A549 (cell line): ENCODE measurements at regions not wholly inside any gene's neighbourhood (a gene's known extent, or its start where the extent isn't known, plus 50 kb on each side); places are given as distances from the start of the nearest gene placed in this dataset.

Source experiments
- ATAC-seq, 2 experiments: fragments of 200-7000 bp in 1 of 2; fragments of >200 bp in 1 of 2; cut with Nextera tagmentation in 1 of 2; cut with Tn5 transposase in 1 of 2; 3 replicates each; pipeline versions ENCODE4 v1.8.0 to v1.9.1; 2018 to 2020; ENCODE audit warnings: mild to moderate bottlenecking in 1 of 2, moderate library complexity in 1 of 2
- CTCF ChIA-PET: fragments of 300-600 bp; sonication (Branson Sonifier 250); formaldehyde crosslinking; extraction: SDS; loops from one replicate; lab custom pipeline; 2021; ENCODE audit warnings: antibody characterized with exemption, inconsistent platforms; lab: Yijun Ruan, JAX
- POLR2A ChIA-PET: fragments of 350-600 bp; formaldehyde crosslinking; extraction: SDS; loops from one replicate; lab custom pipeline; 2021; ENCODE audit warnings: antibody characterized with exemption, inconsistent platforms; lab: Yijun Ruan, JAX
- DNase-seq, 2 experiments: peaks; one replicate each; pipeline versions ENCODE4 v3.0.0 to v3.0.0-alpha.2; 2011 to 2016; ENCODE audit warnings: low read depth in 1 of 2, low spot score in 1 of 2
- FAIRE-seq: peaks from 2 replicates; lab custom pipeline; 2011; peaks lifted over from hg19 to GRCh38; lab: Jason Lieb, UNC
- H3K27ac ChIP-seq, 2 experiments: fragments of >200 bp; sonication (Bioruptor Twin); formaldehyde crosslinking; 3 replicates each; pipeline ENCODE4 v1.5.1; 2016 to 2017
- H3K4me1 ChIP-seq: fragments of >200 bp; sonication (Bioruptor Twin); formaldehyde crosslinking; 3 replicates; pipeline ENCODE4 v1.6.1; 2016
- H3K4me2 ChIP-seq: fragments of >200 bp; sonication (Bioruptor Twin); formaldehyde crosslinking; 3 replicates; pipeline ENCODE4 v1.6.1; 2016
- H3K4me3 ChIP-seq: fragments of >200 bp; sonication (Bioruptor Twin); formaldehyde crosslinking; 3 replicates; pipeline ENCODE4 v1.5.1; 2016
- H3K9me3 ChIP-seq: fragments of >200 bp; sonication (Bioruptor Twin); formaldehyde crosslinking; 3 replicates; pipeline ENCODE4 v1.6.1; 2016
- BCL3 ChIP-seq: fragments of >200 bp; sonication (Bioruptor Twin); formaldehyde crosslinking; IDR thresholded peaks from 3 replicates; pipeline ENCODE4 v1.6.1; 2016
- CBX2 ChIP-seq: fragments of 200-600 bp; sonication (generic); IDR thresholded peaks from 2 replicates; pipeline ENCODE4 v1.6.1; 2016; ENCODE audit warnings: low read depth, mild to moderate bottlenecking, borderline replicate concordance
- CBX8 ChIP-seq: fragments of 200-600 bp; sonication (generic); IDR thresholded peaks from 2 replicates; pipeline ENCODE4 v1.6.1; 2016
- CEBPB ChIP-seq, 2 experiments: fragments of >200 bp in 1 of 2; sonication (Bioruptor Twin) in 1 of 2; formaldehyde crosslinking in 1 of 2; IDR thresholded peaks; 2 replicates each; pipeline ENCODE4 v1.6.1; 2012 to 2016
- CHD2 ChIP-seq: fragments of 150-350 bp; IDR thresholded peaks from 2 replicates; pipeline ENCODE4 v1.6.1; 2014; ENCODE audit warnings: low read length; ENCODE audit not compliant: partially characterized antibody
- CTCF ChIP-seq: fragments of >200 bp; sonication (Bioruptor Twin); formaldehyde crosslinking; IDR thresholded peaks from 3 replicates; pipeline ENCODE4 v1.5.1; 2016
- EHF ChIP-seq: fragments of 250-450 bp; sonication (Bioruptor Pico); IDR thresholded peaks from 2 replicates; pipeline ENCODE4 v1.5.0; 2020; ENCODE audit warnings: mild to moderate bottlenecking
- EP300 ChIP-seq, 2 experiments: fragments of >200 bp; sonication (Bioruptor Twin); formaldehyde crosslinking; IDR thresholded peaks; 2 replicates in 1 of 2; 3 replicates in 1 of 2; pipeline ENCODE4 v1.6.1; 2016 to 2017
- ESRRA ChIP-seq: fragments of 150-350 bp; IDR thresholded peaks from 2 replicates; pipeline ENCODE4 v1.6.1; 2014; ENCODE audit warnings: mild to moderate bottlenecking, low read length, borderline replicate concordance
- FOXS1 ChIP-seq: fragments of 250-450 bp; sonication (Bioruptor Pico); IDR thresholded peaks from 2 replicates; pipeline ENCODE4 v1.5.0; 2020; ENCODE audit warnings: mild to moderate bottlenecking, moderate library complexity
- HOXA7 ChIP-seq: fragments of 250-450 bp; sonication (Bioruptor Pico); IDR thresholded peaks from 2 replicates; pipeline ENCODE4 v1.5.0; 2020; ENCODE audit warnings: mild to moderate bottlenecking, moderate library complexity
- MAFK ChIP-seq: fragments of 450-650 bp; IDR thresholded peaks from 2 replicates; pipeline ENCODE4 v1.6.1; 2014; ENCODE audit not compliant: partially characterized antibody
- NFE2L2 ChIP-seq: fragments of 150-350 bp; conservative IDR thresholded peaks from 2 replicates; pipeline ENCODE4 v1.6.1; 2014; ENCODE audit warnings: low read length
- NR3C1 ChIP-seq: fragments of >200 bp; sonication (Bioruptor Twin); formaldehyde crosslinking; IDR thresholded peaks from 3 replicates; pipeline ENCODE4 v1.6.1; 2017
- RARB ChIP-seq: fragments of 250-450 bp; sonication (Bioruptor Pico); IDR thresholded peaks from 2 replicates; pipeline ENCODE4 v1.8.0; 2021; ENCODE audit warnings: mild to moderate bottlenecking, moderate library complexity
- RFX5 ChIP-seq: fragments of 450-650 bp; IDR thresholded peaks from 2 replicates; pipeline ENCODE4 v1.7.1; 2014; ENCODE audit warnings: antibody characterized with exemption, mild to moderate bottlenecking, moderate library complexity
- RNF2 ChIP-seq: fragments of 200-600 bp; sonication (generic); IDR thresholded peaks from 2 replicates; pipeline ENCODE4 v1.6.1; 2016; ENCODE audit warnings: low read depth, mild to moderate bottlenecking, antibody characterized with exemption, moderate library complexity, borderline replicate concordance
- SMC3 ChIP-seq: fragments of >200 bp; sonication (Bioruptor Twin); formaldehyde crosslinking; IDR thresholded peaks from 3 replicates; pipeline ENCODE4 v1.6.1; 2018; ENCODE audit warnings: inconsistent platforms
- SREBF2 ChIP-seq: fragments of 450-650 bp; IDR thresholded peaks from 2 replicates; pipeline ENCODE4 v1.6.1; 2014; ENCODE audit warnings: mild to moderate bottlenecking, moderate library complexity
- TFCP2L1 ChIP-seq: fragments of 250-450 bp; sonication (Bioruptor Pico); IDR thresholded peaks from 2 replicates; pipeline ENCODE4 v1.5.0; 2021; ENCODE audit warnings: mild to moderate bottlenecking
- ZC3H11A ChIP-seq: fragments of 450-650 bp; IDR thresholded peaks from 2 replicates; pipeline ENCODE4 v1.6.1; 2014; ENCODE audit warnings: antibody characterized with exemption, mild to moderate bottlenecking
- ZFP36 ChIP-seq: fragments of 450-650 bp; IDR thresholded peaks from 2 replicates; pipeline ENCODE4 v1.6.1; 2014; ENCODE audit warnings: borderline replicate concordance; ENCODE audit not compliant: partially characterized antibody
- ZNF302 ChIP-seq: fragments of 250-450 bp; sonication (Bioruptor Pico); IDR thresholded peaks from 2 replicates; pipeline ENCODE4 v1.9.0; 2021; ENCODE audit warnings: inconsistent platforms, mild to moderate bottlenecking, moderate library complexity
- ZSCAN20 ChIP-seq: fragments of 250-450 bp; sonication (Bioruptor Pico); IDR thresholded peaks from 2 replicates; pipeline ENCODE4 v1.8.0; 2022; ENCODE audit warnings: mild to moderate bottlenecking, moderate library complexity
- WGBS: methylation state at CpG from one replicate; pipeline ENCODE4 v1.1.6; 2017; ENCODE audit errors: missing lambda C conversion rate; 5-methylcytosine and 5-hydroxymethylcytosine counted together
- TF ChIP-seq, protein P1 (sequence below): fragments of >200 bp; sonication (Bioruptor Twin); formaldehyde crosslinking; IDR thresholded peaks from 2 replicates; pipeline ENCODE4 v1.6.1; 2016

DNA sequence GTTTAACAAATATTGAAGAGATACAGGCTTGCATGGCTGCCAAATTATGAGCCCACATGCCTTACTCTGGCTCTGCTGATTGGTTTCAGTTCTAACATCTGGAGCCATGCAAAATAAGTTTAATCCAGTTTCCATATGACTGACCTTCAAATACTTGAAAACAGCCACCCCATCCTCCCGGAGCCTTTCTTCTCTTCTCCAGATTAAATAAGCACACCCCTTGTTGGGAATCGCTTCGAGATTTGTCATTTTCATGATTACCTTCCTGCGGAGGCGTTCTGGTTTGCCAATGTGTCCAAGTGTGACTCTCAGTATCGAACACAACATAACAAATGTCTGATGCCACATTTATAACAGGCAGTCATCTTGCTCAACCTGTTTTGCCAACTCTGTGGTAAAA is 101.6 kb upstream of the JADE1 start:
- ChIA-PET CTCF (no interaction called here), POLR2A (no interaction called here)
- H3K9me3 ChIP-seq = no peaks in the 10 kb centered on the region
- DNase-seq = no peak
- 61% methylated on average over 6 of the region's 6 CpGs for WGBS
- TF ChIP-seq SMC3 = no peak
- no peak for TF ChIP-seq ZSCAN20 (CRISPR knock-in tag)
- no peak for TF ChIP-seq RNF2
- no peak for TF ChIP-seq CBX2
- no peak for TF ChIP-seq SREBF2
- TF ChIP-seq ESRRA = no peak
- TF ChIP-seq CHD2 = no peak
- TF ChIP-seq NFE2L2 = no peak
- no peak for TF ChIP-seq ZC3H11A
- TF ChIP-seq ZNF302 (CRISPR knock-in tag) = no peak
- no peak for TF ChIP-seq RARB (CRISPR knock-in tag)
- TF ChIP-seq BCL3 = no peak
- no peak for TF ChIP-seq RFX5
- TF ChIP-seq, all 56 proteins: peak for 0
- H3K27ac ChIP-seq = no peak overlapping the region
- no peak overlapping the region for H3K4me3 ChIP-seq
- H3K4me2 ChIP-seq = no peak overlapping the region
- no peaks in the 10 kb centered on the region for H3K4me1 ChIP-seq
- ATAC-seq (no peak), FAIRE-seq (no peak)

GRCh38 chr4:128703948-128704347 is 105.6 kb upstream of the JADE1 start:
- DNase-seq (no peak), ATAC-seq (no peak), FAIRE-seq (no peak)
- Histone ChIP-seq H3K27ac (no peak overlapping the region), H3K4me1 (no peaks in the 10 kb centered on the region), H3K4me3 (no peak overlapping the region), H3K9me3 (no peaks in the 10 kb centered on the region), H3K4me2 (no peak overlapping the region)
- ChIA-PET CTCF (no interaction called here), POLR2A (no interaction called here)
- TF ChIP-seq ZFP36 (no peak), CBX8 (no peak)
- TF ChIP-seq, protein P1, sequence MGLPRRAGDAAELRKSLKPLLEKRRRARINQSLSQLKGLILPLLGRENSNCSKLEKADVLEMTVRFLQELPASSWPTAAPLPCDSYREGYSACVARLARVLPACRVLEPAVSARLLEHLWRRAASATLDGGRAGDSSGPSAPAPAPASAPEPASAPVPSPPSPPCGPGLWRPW = no peak
- 85% methylated on average over 14 of the region's 14 CpGs for WGBS

- ChIA-PET POLR2A (no interaction called here), CTCF (no interaction called here)
- ATAC-seq (no peak), FAIRE-seq (no peak), DNase-seq (no peak)
- TF ChIP-seq MAFK (peak; percentile 59), EHF (no peak)
- WGBS = 97% methylated on average over 1 of the region's 1 CpG
- Histone ChIP-seq H3K4me3 (no peak overlapping the region), H3K4me2 (no peak overlapping the region), H3K9me3 (no peaks in the 10 kb centered on the region), H3K4me1 (no peaks in the 10 kb centered on the region), H3K27ac (no peak overlapping the region)
These were observed 108.7 kb upstream of the JADE1 start for GRCh38 chr4:128700659-128701350.

DNA sequence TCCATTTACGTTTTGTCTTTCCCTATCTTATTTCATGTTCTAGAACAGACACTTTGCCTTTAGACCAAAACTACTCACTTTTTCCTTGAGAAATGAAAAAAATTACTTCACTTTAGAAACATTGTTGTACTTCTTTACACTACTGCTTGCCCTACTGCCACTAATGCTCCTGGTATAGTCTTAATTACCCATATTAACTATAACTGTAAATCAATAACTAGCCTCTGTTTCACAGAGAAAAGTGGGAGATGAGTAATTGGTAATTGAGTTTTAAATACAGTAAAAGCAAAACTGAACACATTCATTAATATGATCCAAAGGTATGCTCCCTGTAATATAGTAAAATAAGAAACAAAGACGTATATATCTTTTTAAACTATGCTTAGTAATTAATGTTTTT is 111.1 kb upstream of the JADE1 start:
- no peak overlapping the region for H3K4me2 ChIP-seq
- no peaks in the 10 kb centered on the region for H3K9me3 ChIP-seq
- POLR2A ChIA-PET = no interaction called here
- H3K4me3 ChIP-seq = no peak overlapping the region
- H3K4me1 ChIP-seq = no peaks in the 10 kb centered on the region
- DNase-seq = no peak
- WGBS = 76% methylated on average over 2 of the region's 2 CpGs
- no peak overlapping the region for H3K27ac ChIP-seq
- TF ChIP-seq SREBF2 (no peak), ZSCAN20 (CRISPR knock-in tag) (no peak), CEBPB (IDR thresholded peaks at IDR 0.05) (no peak), TFCP2L1 (CRISPR knock-in tag) (no peak), HOXA7 (CRISPR knock-in tag) (no peak), FOXS1 (no peak), CTCF (no peak), EP300 (IDR thresholded peaks at IDR 0.05) (no peak), NR3C1 (no peak)
- no peak for ATAC-seq
- CTCF ChIA-PET = no interaction called here
- no peak for FAIRE-seq
